ENCODE measurements at regions not wholly inside any gene's neighbourhood (a gene's known extent, or its start where the extent isn't known, plus 50 kb on each side); places are given as distances from the start of the nearest gene placed in this dataset.
A peak's percentile ranks its signal among the peaks of the same experiment; 100 is the strongest.
"Not testable (repeated sequence)": the region's sequence is repeated elsewhere in the genome, so short reads cannot be mapped to it uniquely, and the experiment has no call there.

GRCh38 chrX:1012678-1013300, 199.7 kb downstream of the CRLF2 start:
- no peak for DNase-seq (ENCODE audit: low read depth)

- DNase-seq (ENCODE audit: low read depth), result no peak
These were observed 200.7 kb downstream of the CRLF2 start for GRCh38 chrX:1011691-1012283.

DNA sequence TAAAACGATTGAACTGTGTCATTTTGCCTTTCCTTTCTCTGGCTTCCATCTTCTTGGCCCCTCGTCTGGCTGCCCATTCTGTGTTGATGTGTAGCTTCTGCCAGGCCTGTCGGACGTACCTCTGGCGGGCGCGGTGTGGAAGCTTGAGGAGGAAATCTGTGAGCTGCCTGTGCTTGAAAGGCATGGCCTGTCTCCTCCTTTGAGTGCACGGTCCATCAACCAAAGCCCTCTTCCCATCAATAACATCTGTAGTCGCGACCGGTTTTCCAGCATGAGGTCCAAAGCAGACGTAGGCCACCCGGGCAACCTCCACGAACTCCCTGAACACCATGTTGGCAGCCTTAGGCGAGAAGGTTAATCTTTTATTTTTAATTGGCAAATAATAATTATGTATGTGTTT, 202.7 kb downstream of the CRLF2 start:
- no peak for DNase-seq (ENCODE audit: low read depth)

- DNase-seq (ENCODE audit: low read depth), result no peak
These were observed 206.2 kb downstream of the CRLF2 start for GRCh38 chrX:1006156-1006730.

DNA sequence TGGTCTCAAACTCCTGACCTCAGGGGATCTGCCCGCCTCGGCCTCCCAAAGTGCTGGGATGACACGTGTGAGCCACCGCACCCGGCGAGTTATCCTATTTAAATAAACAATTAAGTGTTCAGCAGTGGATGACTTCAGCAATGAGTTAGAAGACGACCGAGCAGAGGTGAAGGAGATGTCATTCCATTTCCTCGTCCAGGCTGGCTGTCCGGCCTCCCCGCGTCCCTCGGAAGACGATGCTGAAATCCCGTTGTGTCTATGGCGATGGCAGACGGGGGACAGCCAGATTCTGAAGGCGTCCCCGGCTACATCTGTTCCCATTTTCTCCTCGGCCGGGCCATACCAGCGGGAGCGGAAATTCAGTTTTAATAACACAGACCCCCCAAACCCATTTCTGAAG, 209.8 kb downstream of the CRLF2 start:
- DNase-seq (ENCODE audit: low read depth), result no peak

DNA sequence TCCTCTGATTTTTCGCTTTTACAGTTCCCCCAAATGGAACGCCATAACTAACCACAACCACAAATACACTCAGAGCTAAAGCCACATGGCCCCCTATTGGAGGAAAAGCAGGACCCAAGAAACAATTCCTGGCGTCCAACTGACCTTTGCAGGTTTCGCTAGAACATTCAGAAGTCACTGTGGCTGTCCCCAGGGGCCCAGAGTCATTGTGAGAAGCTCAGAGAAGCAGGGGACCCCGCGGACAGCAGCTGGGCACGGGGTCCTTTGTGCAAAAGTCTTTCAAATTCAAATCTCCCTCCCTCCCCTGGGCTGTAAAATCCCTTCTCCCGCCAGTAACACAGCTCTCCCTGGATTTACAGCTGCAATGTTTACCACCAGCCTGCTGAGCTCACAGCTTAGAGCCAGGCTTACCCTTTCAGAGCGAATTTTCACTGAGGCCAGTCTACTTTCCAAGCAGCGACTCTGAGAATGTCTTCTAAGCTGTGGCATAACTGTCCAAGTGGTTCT, 214.8 kb downstream of the CRLF2 start:
- DNase-seq (ENCODE audit: low read depth), result no peak

- no peak for DNase-seq (ENCODE audit: low read depth)
These were observed 217.7 kb downstream of the CRLF2 start for GRCh38 chrX:994780-995179.

GRCh38 chrX:989959-990510, 222.4 kb downstream of the CRLF2 start:
- DNase-seq (ENCODE audit: low read depth), result peak; percentile 66

- DNase-seq (ENCODE audit: low read depth), result not testable (repeated sequence)
These were observed 223.9 kb downstream of the CRLF2 start for GRCh38 chrX:988530-988929.

DNA sequence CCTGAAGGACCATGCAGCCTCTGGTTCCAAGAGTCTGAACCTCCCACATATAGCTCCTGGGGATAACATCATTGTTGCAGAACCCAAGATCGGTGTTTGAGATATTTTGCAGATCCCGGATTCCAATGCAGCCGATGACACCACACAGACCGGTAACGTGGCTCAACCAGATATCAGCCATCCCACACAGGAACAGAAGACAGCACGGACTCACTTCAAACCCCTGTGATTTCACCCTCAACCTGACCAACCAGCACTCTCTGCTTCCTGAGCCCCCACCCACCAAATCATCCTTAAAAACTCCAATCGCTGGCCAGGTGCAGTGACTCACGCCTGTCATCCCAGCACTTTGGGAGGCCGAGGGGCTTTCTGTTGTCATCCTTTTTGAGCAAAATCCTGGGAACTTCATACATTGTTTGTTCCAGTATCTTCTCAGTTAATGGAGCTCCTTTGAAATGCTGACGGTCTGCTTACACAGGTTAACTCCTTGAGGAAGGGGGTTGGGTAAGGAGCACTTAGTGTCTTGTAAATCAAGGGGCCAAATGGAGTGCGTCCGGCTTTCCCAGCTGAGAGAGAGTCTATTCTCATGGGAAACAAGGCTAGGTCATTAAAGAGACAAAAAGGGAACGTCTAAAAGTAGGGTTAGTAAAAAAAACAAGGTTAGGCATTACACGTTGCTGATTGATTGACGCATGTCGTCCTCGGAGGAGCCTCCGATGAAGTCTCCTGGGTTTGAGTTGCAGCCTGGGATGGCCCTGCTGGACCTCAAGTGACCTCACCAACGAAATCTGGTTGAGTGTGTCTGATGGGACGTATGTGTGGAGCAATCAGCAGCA, 230.4 kb downstream of the CRLF2 start:
- no peak for DNase-seq (ENCODE audit: low read depth)

- no peak for DNase-seq (ENCODE audit: low read depth)
These were observed 231.7 kb downstream of the CRLF2 start for GRCh38 chrX:980587-981235.

GRCh38 chrX:979127-979526, 233.3 kb downstream of the CRLF2 start:
- DNase-seq (ENCODE audit: low read depth), result not testable (repeated sequence)

DNA sequence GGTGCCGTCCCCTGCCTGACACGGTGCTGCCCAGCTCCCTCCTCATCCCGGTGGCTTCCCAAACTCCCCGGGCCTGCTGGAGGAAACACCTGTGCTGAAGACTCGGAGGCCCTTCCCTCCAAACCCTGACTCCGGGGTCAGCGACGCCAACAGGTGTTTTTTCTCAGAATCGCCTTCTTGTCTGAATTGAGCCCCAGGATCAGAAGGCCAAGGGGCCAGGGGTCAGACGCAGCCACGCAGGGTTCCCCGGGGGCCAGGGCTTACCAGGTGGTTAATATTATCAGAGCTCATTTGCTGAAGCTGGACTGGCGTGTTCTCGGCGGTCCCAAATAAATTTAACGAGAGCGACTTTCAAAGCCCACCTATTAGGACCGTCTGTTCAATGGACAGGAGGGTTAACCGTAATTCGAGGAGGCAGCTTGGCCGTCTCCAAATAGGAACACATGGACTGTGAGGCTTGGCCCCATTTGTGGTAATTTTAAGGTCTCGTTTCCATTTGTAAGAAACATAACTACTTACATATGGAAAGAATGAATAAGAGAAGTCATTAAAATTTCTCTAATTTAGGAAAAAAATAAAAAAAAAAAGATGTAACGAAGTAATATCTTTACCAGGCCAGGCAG, 239.3 kb downstream of the CRLF2 start:
- DNase-seq (ENCODE audit: low read depth), result no peak

- DNase-seq (ENCODE audit: low read depth), result no peak
These were observed 244.1 kb downstream of the CRLF2 start for GRCh38 chrX:968148-968965.

GRCh38 chrX:966396-967070, 245.9 kb downstream of the CRLF2 start:
- no peak for DNase-seq (ENCODE audit: low read depth)

DNA sequence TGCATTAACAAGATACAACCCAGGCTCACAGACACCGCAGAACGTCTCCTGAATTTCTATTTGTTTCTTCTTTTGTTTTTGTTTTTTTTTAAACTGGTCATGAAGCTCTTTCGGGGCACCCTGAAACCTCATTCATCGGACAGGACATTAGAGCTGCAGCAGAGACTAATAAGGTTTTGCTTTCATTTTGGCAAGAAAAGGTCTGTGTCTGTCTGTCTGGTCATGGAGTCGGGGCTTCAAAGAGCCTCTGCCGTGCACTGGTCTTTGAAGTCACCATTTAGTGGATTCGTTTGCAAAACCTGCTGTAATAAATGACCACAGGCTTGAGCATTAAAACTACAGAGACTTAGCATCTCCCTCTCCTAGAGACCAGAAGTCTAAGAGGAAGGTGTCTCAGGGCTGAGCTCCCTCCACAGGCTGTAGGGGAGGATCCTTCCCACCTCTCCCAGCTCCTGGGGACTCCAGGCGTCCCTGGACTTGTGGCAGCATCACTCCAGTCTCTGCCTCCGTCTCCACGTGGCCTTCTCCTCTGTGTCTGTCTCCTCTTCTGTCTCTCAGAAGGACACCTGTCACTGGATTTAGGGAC, 247.5 kb downstream of the CRLF2 start:
- no peak for DNase-seq (ENCODE audit: low read depth)

DNA sequence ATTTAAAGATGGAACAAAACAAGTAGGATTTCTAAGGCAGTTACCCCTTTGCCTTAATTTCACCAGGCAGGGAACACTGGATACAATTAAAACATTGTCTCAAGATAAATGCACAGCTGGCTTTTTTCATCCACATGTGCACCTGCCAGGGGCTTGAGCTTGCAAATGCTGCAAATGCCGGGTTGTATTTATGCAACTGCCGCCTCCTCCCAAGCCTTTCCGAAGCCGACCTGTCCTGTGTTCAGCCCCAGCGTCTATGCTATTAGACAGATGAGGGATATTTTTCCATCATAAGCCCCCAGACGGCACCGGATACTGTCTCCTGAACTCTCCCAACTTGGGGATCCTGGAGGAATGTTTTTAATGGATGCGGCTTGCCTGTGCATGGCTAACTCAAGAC, 251.6 kb downstream of the CRLF2 start:
- no peak for DNase-seq (ENCODE audit: low read depth)

GRCh38 chrX:959595-959994, 252.9 kb downstream of the CRLF2 start:
- DNase-seq (ENCODE audit: low read depth), result no peak

DNA sequence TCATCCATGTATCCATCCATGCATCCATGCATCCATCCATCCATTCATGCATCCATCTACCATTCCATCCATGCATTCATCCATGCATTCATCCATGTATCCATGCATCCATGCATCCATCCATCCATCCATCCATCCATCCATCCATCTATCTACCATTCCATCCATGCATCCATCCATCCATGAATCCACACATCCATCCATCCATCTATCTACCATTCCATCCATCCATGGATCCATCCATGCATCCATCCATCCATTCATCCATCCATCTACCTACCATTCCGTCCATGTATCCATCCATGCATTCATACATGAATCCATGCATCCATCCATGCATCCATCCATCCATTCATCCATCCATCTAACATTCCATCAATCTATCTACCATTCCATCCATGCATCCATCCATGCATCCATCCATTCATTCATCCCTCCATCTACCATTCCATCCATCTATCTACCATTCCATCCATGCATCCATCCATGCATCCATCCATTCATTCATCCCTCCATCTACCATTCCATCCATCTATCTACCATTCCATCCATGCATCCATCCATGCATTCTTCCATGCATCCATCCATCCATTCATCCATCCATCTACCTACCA, 257.2 kb downstream of the CRLF2 start:
- DNase-seq (ENCODE audit: low read depth), result not testable (repeated sequence)

Data from activated gamma-delta T cell treated with anti-CD3 and anti-CD28 coated beads, Interleukin-2, amount 50 U/mL, for 16 hours (primary cell).